Mucosa of stomach (tissue), 1 donor: ENCODE measurements at regions not wholly inside any gene's neighbourhood (a gene's known extent, or its start where the extent isn't known, plus 50 kb on each side); places are given as distances from the start of the nearest gene placed in this dataset.

ENCODE experiments used
- H3K27me3 ChIP-seq: one replicate; pipeline ENCODE4 v1.7.0; 2013; ENCODE audit warnings: mild to moderate bottlenecking, low read length; ENCODE audit not compliant: control insufficient read depth, insufficient read depth
- H3K36me3 ChIP-seq: one replicate; pipeline ENCODE4 v1.7.0; 2013; ENCODE audit warnings: low read length; ENCODE audit not compliant: control insufficient read depth, insufficient read depth
- H3K4me1 ChIP-seq: one replicate; pipeline ENCODE4 v1.7.0; 2013; ENCODE audit warnings: mild to moderate bottlenecking, low read length; ENCODE audit not compliant: control insufficient read depth, insufficient read depth
- H3K4me3 ChIP-seq: one replicate; pipeline ENCODE4 v1.7.0; 2013; ENCODE audit warnings: low read length
- H3K9ac ChIP-seq: one replicate; pipeline ENCODE4 v1.7.0; 2013; ENCODE audit warnings: mild to moderate bottlenecking, low read length, moderate library complexity
- H3K9me3 ChIP-seq: one replicate; pipeline ENCODE4 v1.7.0; 2013; ENCODE audit warnings: mild to moderate bottlenecking, low read length, moderate library complexity; ENCODE audit not compliant: control insufficient read depth
- donor health status: Pancreatic carcinoma.

DNA sequence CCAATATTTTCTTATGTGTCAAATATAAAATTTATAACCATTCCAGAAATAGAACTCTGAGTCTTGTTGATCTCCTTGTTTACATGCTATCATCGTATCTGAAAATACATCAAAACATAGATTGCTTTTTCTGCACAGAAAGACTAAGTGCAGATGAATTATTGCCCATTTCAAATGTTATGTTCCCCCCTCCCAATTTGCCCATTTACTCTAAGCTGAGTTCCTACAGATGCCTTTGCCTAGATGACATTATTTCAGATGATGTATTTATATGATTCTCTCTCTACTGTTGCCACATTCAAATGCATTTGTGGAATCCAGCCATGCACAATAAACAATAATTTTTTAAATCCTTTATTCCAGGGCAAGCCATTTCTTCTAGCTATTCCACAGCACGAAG lies 810.1 kb upstream of the MGAT4C start:
- Histone ChIP-seq H3K9me3 (no peaks in the 10 kb centered on the region), H3K4me1 (no peaks in the 10 kb centered on the region), H3K9ac (no peak overlapping the region), H3K36me3 (no peaks in the 10 kb centered on the region), H3K27me3 (no peaks in the 10 kb centered on the region), H3K4me3 (no peak overlapping the region)

GRCh38 chr12:87059231-87059630 lies 803.0 kb upstream of the MGAT4C start:
- H3K4me3 ChIP-seq = no peak overlapping the region
- H3K27me3 ChIP-seq = no peaks in the 10 kb centered on the region
- no peaks in the 10 kb centered on the region for H3K4me1 ChIP-seq
- no peak overlapping the region for H3K9ac ChIP-seq
- H3K9me3 ChIP-seq = no peaks in the 10 kb centered on the region
- H3K36me3 ChIP-seq = no peaks in the 10 kb centered on the region

DNA sequence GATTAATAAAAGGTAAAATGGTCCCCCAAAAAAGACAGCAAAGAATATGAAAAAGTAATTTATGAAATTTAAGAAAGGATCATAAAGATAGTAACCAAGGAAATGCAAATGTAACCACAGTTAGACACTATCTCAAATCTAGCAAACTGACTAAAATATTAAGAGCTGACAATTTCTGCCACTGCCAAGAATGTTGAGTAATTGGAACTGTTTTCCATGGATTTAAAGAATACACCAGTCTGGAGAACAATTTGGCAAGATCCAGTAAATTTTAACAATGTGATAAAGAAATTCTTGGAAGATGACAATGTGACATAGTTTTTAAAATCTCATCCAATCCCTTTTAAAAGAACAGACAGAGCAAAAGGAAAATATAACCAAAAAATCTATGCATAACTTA lies 798.0 kb upstream of the MGAT4C start:
- Histone ChIP-seq H3K9ac (no peak overlapping the region), H3K36me3 (no peaks in the 10 kb centered on the region), H3K9me3 (no peaks in the 10 kb centered on the region), H3K4me1 (no peaks in the 10 kb centered on the region), H3K4me3 (no peak overlapping the region), H3K27me3 (no peaks in the 10 kb centered on the region)

GRCh38 chr12:87051621-87052020 lies 795.4 kb upstream of the MGAT4C start:
- Histone ChIP-seq H3K36me3 (no peaks in the 10 kb centered on the region), H3K4me1 (no peaks in the 10 kb centered on the region), H3K27me3 (no peaks in the 10 kb centered on the region), H3K4me3 (no peak overlapping the region), H3K9me3 (no peaks in the 10 kb centered on the region), H3K9ac (no peak overlapping the region)

- no peaks in the 10 kb centered on the region for H3K9me3 ChIP-seq
- no peak overlapping the region for H3K4me3 ChIP-seq
- no peaks in the 10 kb centered on the region for H3K4me1 ChIP-seq
- H3K36me3 ChIP-seq = no peaks in the 10 kb centered on the region
- H3K27me3 ChIP-seq = no peaks in the 10 kb centered on the region
- H3K9ac ChIP-seq = no peak overlapping the region
Observed at GRCh38 chr12:87047691-87048090, 791.5 kb upstream of the MGAT4C start.

- H3K9ac ChIP-seq = no peak overlapping the region
- no peaks in the 10 kb centered on the region for H3K36me3 ChIP-seq
- no peaks in the 10 kb centered on the region for H3K27me3 ChIP-seq
- H3K9me3 ChIP-seq = no peaks in the 10 kb centered on the region
- no peak overlapping the region for H3K4me3 ChIP-seq
- no peaks in the 10 kb centered on the region for H3K4me1 ChIP-seq
Observed at GRCh38 chr12:87039536-87039935, 783.3 kb upstream of the MGAT4C start.

DNA sequence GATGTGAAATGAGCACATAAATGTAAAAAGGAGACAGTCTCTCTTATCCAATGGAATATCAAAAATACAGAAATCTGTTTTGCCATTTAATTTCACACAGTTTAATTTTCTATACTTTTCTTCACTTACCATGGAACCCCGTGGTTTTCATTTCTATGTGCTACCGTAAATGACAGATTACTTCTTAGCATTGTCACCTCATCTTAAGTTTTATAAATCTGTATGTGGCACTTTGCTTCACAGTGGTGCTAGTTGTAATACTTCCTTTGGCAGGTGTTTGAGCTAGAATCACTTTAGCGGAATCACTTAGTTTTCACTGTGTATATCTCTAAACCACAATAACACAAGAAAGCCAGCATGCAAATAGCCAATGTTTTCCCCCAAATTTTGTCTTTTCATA lies 781.9 kb upstream of the MGAT4C start:
- Histone ChIP-seq H3K36me3 (no peaks in the 10 kb centered on the region), H3K27me3 (no peaks in the 10 kb centered on the region), H3K4me1 (no peaks in the 10 kb centered on the region), H3K4me3 (no peak overlapping the region), H3K9ac (no peak overlapping the region), H3K9me3 (no peaks in the 10 kb centered on the region)

- no peaks in the 10 kb centered on the region for H3K36me3 ChIP-seq
- no peak overlapping the region for H3K9ac ChIP-seq
- no peaks in the 10 kb centered on the region for H3K9me3 ChIP-seq
- no peak overlapping the region for H3K4me3 ChIP-seq
- no peaks in the 10 kb centered on the region for H3K4me1 ChIP-seq
- no peaks in the 10 kb centered on the region for H3K27me3 ChIP-seq
Observed at GRCh38 chr12:87025976-87026375, 769.8 kb upstream of the MGAT4C start.

DNA sequence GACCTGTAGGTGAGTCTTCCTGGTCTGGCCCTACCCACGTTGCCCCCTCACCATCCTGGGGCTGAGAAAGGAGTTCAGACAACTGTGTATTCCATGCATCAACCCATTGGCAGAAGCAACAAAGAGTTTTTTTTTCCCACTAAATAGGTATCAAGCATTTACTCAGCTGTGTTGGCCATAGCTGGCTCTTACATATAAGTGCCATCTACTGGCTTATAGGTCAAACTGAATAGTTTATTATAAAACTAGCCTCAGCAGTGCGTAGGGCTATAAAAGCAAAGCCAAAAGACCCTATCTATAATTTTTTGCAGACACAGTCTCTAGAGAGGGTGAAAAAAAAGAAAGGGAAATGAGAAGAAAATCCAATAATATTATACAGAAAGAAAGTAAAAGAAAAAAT lies 765.2 kb upstream of the MGAT4C start:
- Histone ChIP-seq H3K36me3 (no peaks in the 10 kb centered on the region), H3K9me3 (no peaks in the 10 kb centered on the region), H3K9ac (no peak overlapping the region), H3K27me3 (no peaks in the 10 kb centered on the region), H3K4me3 (no peak overlapping the region), H3K4me1 (no peaks in the 10 kb centered on the region)

- Histone ChIP-seq H3K4me1 (no peaks in the 10 kb centered on the region), H3K36me3 (no peaks in the 10 kb centered on the region), H3K9ac (no peak overlapping the region), H3K27me3 (no peaks in the 10 kb centered on the region), H3K9me3 (no peaks in the 10 kb centered on the region), H3K4me3 (no peak overlapping the region)
Observed at GRCh38 chr12:87020071-87020470, 763.9 kb upstream of the MGAT4C start.

GRCh38 chr12:87015352-87015751 lies 759.2 kb upstream of the MGAT4C start:
- H3K9ac ChIP-seq = no peak overlapping the region
- H3K9me3 ChIP-seq = no peaks in the 10 kb centered on the region
- no peak overlapping the region for H3K4me3 ChIP-seq
- H3K4me1 ChIP-seq = no peaks in the 10 kb centered on the region
- no peaks in the 10 kb centered on the region for H3K27me3 ChIP-seq
- no peaks in the 10 kb centered on the region for H3K36me3 ChIP-seq

GRCh38 chr12:87008785-87009384 lies 752.7 kb upstream of the MGAT4C start:
- Histone ChIP-seq H3K36me3 (no peaks in the 10 kb centered on the region), H3K9me3 (no peaks in the 10 kb centered on the region), H3K4me3 (no peak overlapping the region)

GRCh38 chr12:87001102-87001501 lies 744.9 kb upstream of the MGAT4C start:
- H3K36me3 ChIP-seq = no peaks in the 10 kb centered on the region
- no peak overlapping the region for H3K9ac ChIP-seq
- no peaks in the 10 kb centered on the region for H3K27me3 ChIP-seq
- no peaks in the 10 kb centered on the region for H3K4me1 ChIP-seq
- no peak overlapping the region for H3K4me3 ChIP-seq
- no peaks in the 10 kb centered on the region for H3K9me3 ChIP-seq

More at GRCh38 chr12:87008785-87009384, 752.7 kb upstream of the MGAT4C start:
- no peaks in the 10 kb centered on the region for H3K4me1 ChIP-seq
- no peak overlapping the region for H3K9ac ChIP-seq
- no peaks in the 10 kb centered on the region for H3K27me3 ChIP-seq
